Left ventricle myocardium inferior (tissue), 1 donor: ENCODE measurements at regions not wholly inside any gene's neighbourhood (a gene's known extent, or its start where the extent isn't known, plus 50 kb on each side); places are given as distances from the start of the nearest gene placed in this dataset.

Source experiments
- DNase-seq: peaks from one replicate; pipeline ENCODE4 v3.0.0-alpha.2; 2020
- H3K27ac ChIP-seq: fragments of 200-600 bp; replicated peaks from 2 replicates; pipeline ENCODE4 v1.8.0; 2021
- H3K27me3 ChIP-seq: fragments of 200-600 bp; 2 replicates; pipeline ENCODE4 v1.8.0; 2021; ENCODE audit warnings: low read depth
- H3K36me3 ChIP-seq: fragments of 200-600 bp; 2 replicates; pipeline ENCODE4 v1.8.0; 2021
- H3K4me1 ChIP-seq: fragments of 200-600 bp; 2 replicates; pipeline ENCODE4 v1.8.0; 2021
- H3K4me3 ChIP-seq: fragments of 200-600 bp; 2 replicates; pipeline ENCODE4 v1.8.0; 2021; ENCODE audit warnings: mild to moderate bottlenecking, moderate library complexity
- H3K9me3 ChIP-seq: fragments of 200-600 bp; replicated peaks from 2 replicates; pipeline ENCODE4 v1.8.0; 2021
- intact Hi-C: fragments of 100-400 bp; cut with micrococcal nuclease; formaldehyde crosslinking; loops from one replicate; pipeline ENCODE4 v1.11.0; 2022
- TF ChIP-seq, protein P1 (sequence below): fragments of 200-600 bp; IDR thresholded peaks from 2 replicates; pipeline ENCODE4 v1.8.0; 2021; ENCODE audit warnings: antibody characterized with exemption, mild to moderate bottlenecking, borderline replicate concordance
- donor health status: DM: no; HTN: yes; CAD: no; lungs with severe emphysema.

DNA sequence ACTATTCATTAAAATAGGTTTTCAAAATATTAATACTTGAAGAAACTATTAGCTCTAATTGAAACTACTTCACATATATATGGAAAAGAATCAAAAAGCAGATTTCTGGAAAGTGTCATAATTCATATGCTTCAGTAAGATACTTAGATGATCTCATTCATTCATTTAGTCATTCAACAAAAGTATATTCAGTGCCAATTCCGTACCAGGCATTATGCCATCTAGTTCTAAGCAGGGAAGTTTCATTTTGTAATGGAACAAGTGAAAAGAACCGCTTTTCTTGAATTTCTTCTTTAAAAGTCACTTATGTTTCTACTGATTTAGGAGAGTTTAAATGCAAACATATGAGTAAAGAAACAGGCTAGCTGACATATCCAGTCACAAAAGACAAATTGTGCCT, 118.3 kb upstream of the FAM20A start:
- intact Hi-C loops, result no loop called here
- Histone ChIP-seq H3K27ac (no peak overlapping the region), H3K36me3 (no peaks in the 10 kb centered on the region), H3K4me3 (no peak overlapping the region), H3K27me3 (no peaks in the 10 kb centered on the region), H3K4me1 (no peaks in the 10 kb centered on the region), H3K9me3 (no peaks in the 10 kb centered on the region)
- TF ChIP-seq, protein P1, sequence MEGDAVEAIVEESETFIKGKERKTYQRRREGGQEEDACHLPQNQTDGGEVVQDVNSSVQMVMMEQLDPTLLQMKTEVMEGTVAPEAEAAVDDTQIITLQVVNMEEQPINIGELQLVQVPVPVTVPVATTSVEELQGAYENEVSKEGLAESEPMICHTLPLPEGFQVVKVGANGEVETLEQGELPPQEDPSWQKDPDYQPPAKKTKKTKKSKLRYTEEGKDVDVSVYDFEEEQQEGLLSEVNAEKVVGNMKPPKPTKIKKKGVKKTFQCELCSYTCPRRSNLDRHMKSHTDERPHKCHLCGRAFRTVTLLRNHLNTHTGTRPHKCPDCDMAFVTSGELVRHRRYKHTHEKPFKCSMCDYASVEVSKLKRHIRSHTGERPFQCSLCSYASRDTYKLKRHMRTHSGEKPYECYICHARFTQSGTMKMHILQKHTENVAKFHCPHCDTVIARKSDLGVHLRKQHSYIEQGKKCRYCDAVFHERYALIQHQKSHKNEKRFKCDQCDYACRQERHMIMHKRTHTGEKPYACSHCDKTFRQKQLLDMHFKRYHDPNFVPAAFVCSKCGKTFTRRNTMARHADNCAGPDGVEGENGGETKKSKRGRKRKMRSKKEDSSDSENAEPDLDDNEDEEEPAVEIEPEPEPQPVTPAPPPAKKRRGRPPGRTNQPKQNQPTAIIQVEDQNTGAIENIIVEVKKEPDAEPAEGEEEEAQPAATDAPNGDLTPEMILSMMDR, result no peak
- DNase-seq, result no peak

DNA sequence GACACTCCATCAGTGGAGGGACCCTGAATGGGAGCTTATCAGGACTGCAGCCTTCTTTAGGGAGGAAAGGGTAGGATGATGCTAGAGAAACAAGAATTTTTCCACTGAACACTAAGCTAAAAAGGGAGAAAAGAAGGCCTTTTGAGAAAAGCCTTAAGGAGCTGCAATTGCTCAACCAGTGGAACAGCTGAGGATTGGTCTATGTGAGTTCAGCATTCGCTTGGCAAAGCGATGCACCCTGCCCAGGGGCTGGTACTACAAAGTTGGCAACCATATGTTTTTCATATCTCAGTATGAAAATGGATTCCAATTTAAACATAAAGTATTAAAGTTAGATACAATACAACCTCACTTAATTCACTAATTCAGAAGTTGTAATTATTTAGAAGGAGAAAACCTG, 117.8 kb upstream of the FAM20A start:
- no peaks in the 10 kb centered on the region for H3K36me3 ChIP-seq
- TF ChIP-seq, protein P1, result no peak
- H3K9me3 ChIP-seq, result no peaks in the 10 kb centered on the region
- no peak for DNase-seq
- peaks cover 3% of the 10 kb centered on the region for H3K27me3 ChIP-seq
- H3K4me1 ChIP-seq, result no peaks in the 10 kb centered on the region
- intact Hi-C loops, result no loop called here
- H3K27ac ChIP-seq, result no peak overlapping the region
- H3K4me3 ChIP-seq, result no peak overlapping the region

DNA sequence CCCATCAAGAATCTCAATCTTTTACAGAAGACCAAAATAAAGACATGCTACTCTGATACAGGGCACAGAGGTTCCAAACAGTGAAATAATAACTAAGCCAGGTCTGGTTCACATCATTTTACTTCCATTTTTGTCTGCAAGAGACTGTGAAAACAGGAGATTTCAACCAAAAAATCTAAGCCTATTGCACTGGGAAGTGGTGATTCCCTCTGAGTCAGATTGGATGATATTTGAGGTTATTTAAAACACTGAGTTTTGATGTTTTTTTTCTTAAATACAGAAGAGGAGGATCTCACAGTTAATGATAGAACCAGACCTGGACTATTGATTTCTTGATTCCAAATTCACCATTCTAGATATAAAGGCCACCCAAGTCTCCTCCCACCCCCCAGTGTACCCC, 117.3 kb upstream of the FAM20A start:
- no peaks in the 10 kb centered on the region for H3K4me1 ChIP-seq
- no peak for DNase-seq
- H3K4me3 ChIP-seq, result no peak overlapping the region
- intact Hi-C loops, result no loop called here
- no peaks in the 10 kb centered on the region for H3K9me3 ChIP-seq
- H3K27me3 ChIP-seq, result peaks cover 6% of the 10 kb centered on the region
- no peak overlapping the region for H3K27ac ChIP-seq
- TF ChIP-seq, protein P1, result no peak
- no peaks in the 10 kb centered on the region for H3K36me3 ChIP-seq

DNA sequence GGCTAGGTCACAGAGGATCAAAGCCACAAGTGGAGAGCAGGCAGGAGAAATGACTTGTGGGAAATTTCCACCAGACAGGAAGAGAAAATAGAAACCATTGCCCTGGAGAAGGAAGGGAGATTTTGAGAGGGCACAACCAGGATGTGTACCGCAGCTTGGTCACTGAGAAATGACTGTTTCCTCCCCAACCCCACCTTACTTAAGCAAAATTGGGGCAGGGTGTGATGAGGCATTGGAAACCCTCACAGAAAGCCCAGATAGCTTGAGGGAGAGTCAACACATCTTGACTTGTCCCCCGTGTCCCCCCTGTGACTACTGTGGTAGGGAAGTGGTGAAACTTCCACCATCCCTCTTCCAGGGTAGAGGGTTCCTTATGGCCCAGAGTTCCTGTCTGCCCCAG, 113.5 kb upstream of the FAM20A start:
- H3K36me3 ChIP-seq, result no peaks in the 10 kb centered on the region
- no peak overlapping the region for H3K27ac ChIP-seq
- no peak overlapping the region for H3K4me3 ChIP-seq
- TF ChIP-seq, protein P1, result no peak
- no peaks in the 10 kb centered on the region for H3K9me3 ChIP-seq
- peaks cover 7% of the 10 kb centered on the region for H3K4me1 ChIP-seq
- H3K27me3 ChIP-seq, result peaks cover 11% of the 10 kb centered on the region
- no peak for DNase-seq
- intact Hi-C loops, result no loop called here

DNA sequence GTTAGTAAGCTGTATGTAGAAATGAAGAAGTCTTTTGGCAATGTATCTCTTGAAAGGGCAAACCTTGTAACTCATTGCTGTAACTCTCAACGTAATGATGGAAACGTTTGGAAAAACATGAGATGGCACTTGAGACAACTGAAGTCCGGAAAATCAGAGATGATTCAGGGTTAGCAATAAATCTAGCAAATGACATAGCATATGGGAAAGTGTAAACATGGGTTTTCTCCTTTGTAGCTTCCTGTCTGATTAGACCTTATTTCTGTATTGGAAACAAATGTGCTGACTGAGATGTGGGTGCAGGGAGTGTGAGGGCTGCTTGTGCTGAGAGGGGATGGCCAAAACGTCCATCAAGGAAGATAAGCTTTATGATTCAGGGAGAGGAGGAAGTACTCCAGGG, 110.7 kb upstream of the FAM20A start:
- intact Hi-C loops, result no loop called here

More for the DNA sequence above, 110.7 kb upstream of the FAM20A start:
- peaks cover 7% of the 10 kb centered on the region for H3K4me1 ChIP-seq
- H3K27me3 ChIP-seq, result peaks cover 11% of the 10 kb centered on the region
- H3K27ac ChIP-seq, result no peak overlapping the region
- no peak overlapping the region for H3K4me3 ChIP-seq
- no peak for DNase-seq
- TF ChIP-seq, protein P1, result no peak
- H3K9me3 ChIP-seq, result no peaks in the 10 kb centered on the region
- no peaks in the 10 kb centered on the region for H3K36me3 ChIP-seq
